Heart left ventricle (tissue), 13 donors: ENCODE measurements at regions not wholly inside any gene's neighbourhood (a gene's known extent, or its start where the extent isn't known, plus 50 kb on each side); places are given as distances from the start of the nearest gene placed in this dataset.

Experiments used
- CTCF ChIP-seq, 12 donors: fragments of 200-600 bp; sonication (generic) in 4 of 12; IDR thresholded peaks; one replicate each; pipeline versions ENCODE4 v1.5.0 to v1.8.0; 2018 to 2022; ENCODE audit warnings: antibody characterized with exemption in 12 of 12, mild to moderate bottlenecking in 5 of 12
- POLR2A ChIP-seq, 2 donors: fragments of 450-650 bp; IDR thresholded peaks; one replicate each; pipeline ENCODE4 v1.6.1; 2017; ENCODE audit warnings: antibody characterized with exemption in 2 of 2, mild to moderate bottlenecking in 2 of 2, moderate library complexity in 2 of 2
- donor health status: ischemic (EF 13 %, LVEDD 7.1; RV severe dilation, severe dysfunction).
- donor health status: DM: no; HTN: yes; CAD: no.
- donor health status: DM: no; HTN: no; CAD: no.
- donor health status: ischemic (EF 25% LVEDD 6.9; RV normal size, moderate dysfunction).
- donor health status: ischemic (EF 25% LVEDD 5.7; RV mildly dilated, moderate dysfunction).
- donor health status: ischemic (EF 35%, LVEDD 5.7; RV mildly dilated, moderate dysfunction).
- donor health status: nonischemic (EF 11% LVEDD 7.7; RV severe dilation, severe dysfunction).
- donor health status: DM: yes; HTN: yes; CAD: no.
- donor health status: PGD.
- donor health status: ischemic (EF 29% LVEDD 5.4; RV normal size, mild dysfunction).
- donor health status: nonischemic (EF 23%, LVEDD 6.1; RV moderate dilation, normal function).

DNA sequence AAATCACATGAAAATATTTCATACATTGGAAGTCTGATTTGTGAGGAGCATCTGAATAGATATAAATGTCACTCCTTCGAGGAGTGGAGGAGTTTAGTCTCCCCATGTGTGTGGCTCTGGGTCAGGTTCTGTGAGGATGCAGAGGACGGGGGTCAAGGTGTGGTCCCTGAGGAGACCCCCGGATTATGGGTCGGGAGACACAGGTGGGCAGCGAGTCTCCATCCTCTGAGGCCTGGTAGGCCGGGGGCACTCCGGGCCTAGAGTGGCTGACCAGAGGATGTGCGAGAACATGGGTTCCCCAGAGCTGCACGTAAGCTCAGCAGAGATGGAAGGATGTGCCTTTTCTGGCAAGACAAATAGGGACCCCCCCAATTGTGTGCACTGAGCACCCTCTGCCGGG lies 93.4 kb upstream of the TCERG1L start:
- TF ChIP-seq CTCF (IDR thresholded peaks at IDR 0.05) (no peak), POLR2A (IDR thresholded peaks at IDR 0.05) (no peak)
